ENCODE measurements at regions not wholly inside any gene's neighbourhood (a gene's known extent, or its start where the extent isn't known, plus 50 kb on each side); places are given as distances from the start of the nearest gene placed in this dataset.

GRCh38 chrX:147342197-147342596, 527.7 kb upstream of the CXorf51A start:
- no peak for FAIRE-seq
- H3K4me1 ChIP-seq (replicated peaks in 1 of 4; ENCODE audit: control insufficient read depth in 3 of 4, insufficient read depth in 4 of 4, low read length in 3 of 4): no peaks in the 10 kb centered on the region

More at GRCh38 chrX:147342197-147342596, 527.7 kb upstream of the CXorf51A start:
- H2BK120ac ChIP-seq (replicated peaks; ENCODE audit: low read depth, low read length): no peak overlapping the region
- no peaks in the 10 kb centered on the region for H3K79me2 ChIP-seq (ENCODE audit: control insufficient read depth in 1 of 2, insufficient read depth in 2 of 2, low read length in 2 of 2)
- H2BK20ac ChIP-seq (ENCODE audit: low read length): no peak overlapping the region
- no peak overlapping the region for H4K91ac ChIP-seq (replicated peaks; ENCODE audit: insufficient read length, low read length)
- H2BK12ac ChIP-seq (ENCODE audit: low read depth, low read length): no peak overlapping the region
- H4K20me1 ChIP-seq (replicated peaks in 1 of 2; ENCODE audit: control insufficient read depth in 1 of 2, insufficient read depth in 2 of 2, low read length in 2 of 2): no peaks in the 10 kb centered on the region
- no peaks in the 10 kb centered on the region for H3K9me3 ChIP-seq (ENCODE audit: insufficient read depth in 2 of 2, low read depth in 1 of 2, low read length in 1 of 2)
- no peaks in the 10 kb centered on the region for H3K36me3 ChIP-seq (ENCODE audit: control insufficient read depth in 2 of 4, insufficient read depth in 4 of 4, low read length in 3 of 4)
- no peak for TF ChIP-seq EGR1 (IDR thresholded peaks at IDR 0.05; ENCODE audit: borderline replicate concordance, low read depth, low read length)
- TF ChIP-seq CBX8 (IDR thresholded peaks at IDR 0.05; ENCODE audit: borderline replicate concordance, low read depth, low read length): no peak
- no peak for TF ChIP-seq NANOG (IDR thresholded peaks at IDR 0.05; ENCODE audit: insufficient read depth, low read depth, low read length, poor library complexity, severe bottlenecking)
- no peak for TF ChIP-seq HDAC6 (IDR thresholded peaks at IDR 0.05; ENCODE audit: low read depth, low read length)
- no peak for TF ChIP-seq RFX5 (IDR thresholded peaks at IDR 0.05; ENCODE audit: borderline replicate concordance, low read depth, low read length)
- no peak for TF ChIP-seq YY1 (IDR thresholded peaks at IDR 0.05; ENCODE audit: low read depth, low read length)
- TF ChIP-seq TAF1 (IDR thresholded peaks at IDR 0.05; ENCODE audit: low read depth, low read length): no peak
- TF ChIP-seq, protein P1, sequence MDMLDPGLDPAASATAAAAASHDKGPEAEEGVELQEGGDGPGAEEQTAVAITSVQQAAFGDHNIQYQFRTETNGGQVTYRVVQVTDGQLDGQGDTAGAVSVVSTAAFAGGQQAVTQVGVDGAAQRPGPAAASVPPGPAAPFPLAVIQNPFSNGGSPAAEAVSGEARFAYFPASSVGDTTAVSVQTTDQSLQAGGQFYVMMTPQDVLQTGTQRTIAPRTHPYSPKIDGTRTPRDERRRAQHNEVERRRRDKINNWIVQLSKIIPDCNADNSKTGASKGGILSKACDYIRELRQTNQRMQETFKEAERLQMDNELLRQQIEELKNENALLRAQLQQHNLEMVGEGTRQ (IDR thresholded peaks at IDR 0.05; ENCODE audit: low read length): no peak
- TF ChIP-seq SP4 (IDR thresholded peaks at IDR 0.05; ENCODE audit: low read length): no peak
- no peak for TF ChIP-seq ATF2 (IDR thresholded peaks at IDR 0.05; ENCODE audit: low read length)
- TF ChIP-seq GABPA (IDR thresholded peaks at IDR 0.05; ENCODE audit: borderline replicate concordance, insufficient read depth, low read length): no peak
- no peak for TF ChIP-seq SP1 (IDR thresholded peaks at IDR 0.05; ENCODE audit: low read depth, low read length)
- TF ChIP-seq ASH2L (IDR thresholded peaks at IDR 0.05; ENCODE audit: low read length): no peak
- no peak overlapping the region for H3K4me2 ChIP-seq (ENCODE audit: insufficient read depth in 1 of 2, low read depth in 2 of 2, low read length in 2 of 2)
- no peak overlapping the region for H4K8ac ChIP-seq (ENCODE audit: extremely low read depth, insufficient read depth, low read length)
- no peaks in the 10 kb centered on the region for H3K27me3 ChIP-seq (replicated peaks in 1 of 4; ENCODE audit: control insufficient read depth in 3 of 4, extremely low read depth in 1 of 4, insufficient read depth in 3 of 4, low read length in 3 of 4)
- CTCF ChIA-PET (ENCODE audit: partially characterized antibody): no interaction called here
- no peak overlapping the region for H3K18ac ChIP-seq (ENCODE audit: extremely low read depth, low read length)
- no peak overlapping the region for H2AK5ac ChIP-seq (ENCODE audit: low read depth, low read length)
- no peak overlapping the region for H2AFZ ChIP-seq (ENCODE audit: low read length)
- H3K23me2 ChIP-seq (ENCODE audit: low read depth, low read length): no peaks in the 10 kb centered on the region
- no peak overlapping the region for H2BK15ac ChIP-seq (ENCODE audit: low read length)
- no peak for DNase-seq (ENCODE audit: low read depth in 1 of 2, low spot score in 2 of 2)
- H3K56ac ChIP-seq (replicated peaks; ENCODE audit: insufficient read length, low read depth, low read length): no peak overlapping the region
- no peak overlapping the region for H2BK5ac ChIP-seq (ENCODE audit: low read depth, low read length)
- H3K4me3 ChIP-seq (ENCODE audit: extremely low read depth in 1 of 4, insufficient read depth in 2 of 4, low read depth in 3 of 4, low read length in 4 of 4): no peak overlapping the region
- no peak overlapping the region for H3K23ac ChIP-seq (ENCODE audit: insufficient read length)
- no peak overlapping the region for H3K14ac ChIP-seq (ENCODE audit: insufficient read length)
- H3K4ac ChIP-seq (replicated peaks; ENCODE audit: insufficient read length, low read depth, low read length): no peak overlapping the region
- H3K9ac ChIP-seq (replicated peaks in 1 of 4; ENCODE audit: extremely low read depth in 1 of 4, low read depth in 3 of 4, low read length in 3 of 4): no peak overlapping the region
- POLR2A ChIA-PET (ENCODE audit: partially characterized antibody): no interaction called here
- H4K5ac ChIP-seq (ENCODE audit: insufficient read length, low read depth, low read length): no peak overlapping the region
- no peak overlapping the region for H3K27ac ChIP-seq (ENCODE audit: low read depth, low read length)
- no peaks in the 10 kb centered on the region for H3K79me1 ChIP-seq (ENCODE audit: low read depth, low read length)

All from H1 (cell line).